HepG2 (cell line): ENCODE measurements at regions not wholly inside any gene's neighbourhood (a gene's known extent, or its start where the extent isn't known, plus 50 kb on each side); places are given as distances from the start of the nearest gene placed in this dataset.

Experiments
- FOXO1 ChIP-seq: sonication (generic); formaldehyde crosslinking; IDR thresholded peaks from 2 replicates; pipeline ENCODE4 v1.4.0; 2020; ENCODE audit warnings: missing genetic modification reagents
- MIER3 ChIP-seq: IDR thresholded peaks from 2 replicates; pipeline ENCODE4 v1.6.1; 2016; ENCODE audit warnings: missing compliant biosample characterization, borderline replicate concordance
- MXD4 ChIP-seq: IDR thresholded peaks from 2 replicates; pipeline ENCODE4 v1.6.1; 2016; ENCODE audit warnings: mild to moderate bottlenecking, missing biosample characterization, missing genetic modification reagents
- PHF5A ChIP-seq: IDR thresholded peaks from one replicate; pipeline ENCODE4 v1.6.1; 2018; ENCODE audit warnings: low read depth, missing genetic modification reagents; ENCODE audit not compliant: unreplicated experiment
- RAD51 ChIP-seq: fragments of 450-650 bp; IDR thresholded peaks from 2 replicates; pipeline ENCODE4 v1.6.1; 2016; ENCODE audit warnings: borderline replicate concordance
- RBFOX2 ChIP-seq: fragments of 200-400 bp; formaldehyde crosslinking; IDR thresholded peaks from 2 replicates; pipeline ENCODE4 v1.6.1; 2017; ENCODE audit warnings: low read depth, mild to moderate bottlenecking, low read length
- REXO4 ChIP-seq: sonication (generic); formaldehyde crosslinking; IDR thresholded peaks from 2 replicates; pipeline ENCODE4 v1.8.0; 2022; ENCODE audit warnings: missing genetic modification reagents, mild to moderate bottlenecking, borderline replicate concordance
- SMARCE1 ChIP-seq: fragments of 450-650 bp; IDR thresholded peaks from 2 replicates; pipeline ENCODE4 v1.6.1; 2017; ENCODE audit warnings: borderline replicate concordance
- SMYD3 ChIP-seq: sonication (generic); formaldehyde crosslinking; IDR thresholded peaks from 2 replicates; pipeline ENCODE4 v1.8.1; 2023; ENCODE audit warnings: mild to moderate bottlenecking, missing genetic modification reagents
- SRY ChIP-seq: sonication (generic); formaldehyde crosslinking; IDR thresholded peaks from 2 replicates; pipeline ENCODE4 v1.8.0; 2022; ENCODE audit warnings: mild to moderate bottlenecking, missing genetic modification reagents
- U2AF2 ChIP-seq: fragments of 200-400 bp; formaldehyde crosslinking; IDR thresholded peaks from 2 replicates; pipeline ENCODE4 v1.6.1; 2017; ENCODE audit warnings: low read depth, mild to moderate bottlenecking, low read length
- ZNF17 ChIP-seq: sonication (generic); formaldehyde crosslinking; IDR thresholded peaks from 2 replicates; pipeline ENCODE4 v1.5.0; 2020; ENCODE audit warnings: mild to moderate bottlenecking, missing genetic modification reagents
- ZNF777 ChIP-seq: sonication (generic); formaldehyde crosslinking; IDR thresholded peaks from 2 replicates; pipeline ENCODE4 v1.4.0; 2020; ENCODE audit warnings: missing genetic modification reagents
- ZNF780A ChIP-seq: sonication (generic); formaldehyde crosslinking; IDR thresholded peaks from 2 replicates; pipeline ENCODE4 v1.8.0; 2022; ENCODE audit warnings: mild to moderate bottlenecking, missing genetic modification reagents, moderate library complexity
- TF ChIP-seq, protein P1 (sequence below): sonication (generic); formaldehyde crosslinking; IDR thresholded peaks from 2 replicates; pipeline ENCODE4 v1.4.0; 2020; ENCODE audit warnings: missing genetic modification reagents, borderline replicate concordance
- TF ChIP-seq, protein P2 (sequence below): sonication (generic); formaldehyde crosslinking; IDR thresholded peaks from 2 replicates; pipeline ENCODE4 v1.8.0; 2023; ENCODE audit warnings: mild to moderate bottlenecking, missing genetic modification reagents
- TF ChIP-seq, protein P3 (sequence below): sonication (generic); formaldehyde crosslinking; IDR thresholded peaks from 2 replicates; pipeline ENCODE4 v1.8.1; 2023; ENCODE audit warnings: mild to moderate bottlenecking, moderate library complexity, missing genetic modification reagents
- TF ChIP-seq, protein P4 (sequence below): sonication (generic); formaldehyde crosslinking; IDR thresholded peaks from 2 replicates; pipeline ENCODE4 v1.4.0; 2020; ENCODE audit warnings: mild to moderate bottlenecking, low read depth, missing genetic modification reagents
- TF ChIP-seq, protein P5 (sequence below): sonication (generic); formaldehyde crosslinking; IDR thresholded peaks from 2 replicates; pipeline ENCODE4 v1.5.0; 2020; ENCODE audit warnings: missing genetic modification reagents, mild to moderate bottlenecking, borderline replicate concordance

DNA sequence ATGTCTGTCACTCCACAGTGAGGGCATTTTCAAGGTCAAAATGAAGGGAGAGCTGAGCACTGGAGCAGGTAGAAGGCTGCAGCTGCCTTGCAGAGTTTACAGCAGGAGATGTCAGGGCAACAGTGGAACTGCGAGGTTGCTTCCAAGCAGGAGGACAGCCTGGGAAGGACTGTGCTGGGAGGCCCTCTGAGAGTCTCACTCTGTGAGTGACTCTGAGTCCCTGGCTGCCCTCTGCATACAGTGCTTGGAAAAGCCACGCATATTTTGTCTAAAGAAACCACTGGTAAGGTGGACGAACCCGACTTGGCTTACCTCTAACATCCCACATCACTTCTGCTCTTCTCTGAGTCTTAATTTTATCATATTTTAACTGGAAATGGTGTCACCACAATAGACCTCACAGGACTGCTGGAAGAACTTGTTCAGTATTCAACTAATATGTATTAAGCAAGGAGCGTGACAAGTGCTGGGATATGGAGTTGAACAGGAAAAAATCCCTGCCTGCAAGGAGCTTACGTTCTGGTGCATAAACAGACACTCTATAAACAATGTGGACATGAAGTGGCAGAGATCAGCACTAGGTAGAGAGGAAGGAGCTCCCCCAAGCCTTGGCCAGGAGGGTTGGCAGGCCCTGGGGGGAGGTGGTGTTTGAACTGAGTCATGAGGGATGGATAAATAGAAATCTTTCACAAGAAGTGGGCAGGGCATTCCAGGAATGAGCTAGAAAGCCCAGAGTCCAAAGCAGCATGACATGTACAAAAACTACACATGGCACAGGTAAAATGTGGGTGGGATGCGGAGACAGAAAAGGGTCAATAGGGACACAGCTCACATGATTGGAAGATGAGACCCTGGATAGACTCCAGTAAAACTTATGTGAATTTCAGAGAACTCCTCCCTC, 64.0 kb upstream of the FOXE1 start (continued):
- TF ChIP-seq SRY (CRISPR knock-in tag), result no peak
- TF ChIP-seq PHF5A (CRISPR knock-in tag), result no peak
- TF ChIP-seq, protein P1, sequence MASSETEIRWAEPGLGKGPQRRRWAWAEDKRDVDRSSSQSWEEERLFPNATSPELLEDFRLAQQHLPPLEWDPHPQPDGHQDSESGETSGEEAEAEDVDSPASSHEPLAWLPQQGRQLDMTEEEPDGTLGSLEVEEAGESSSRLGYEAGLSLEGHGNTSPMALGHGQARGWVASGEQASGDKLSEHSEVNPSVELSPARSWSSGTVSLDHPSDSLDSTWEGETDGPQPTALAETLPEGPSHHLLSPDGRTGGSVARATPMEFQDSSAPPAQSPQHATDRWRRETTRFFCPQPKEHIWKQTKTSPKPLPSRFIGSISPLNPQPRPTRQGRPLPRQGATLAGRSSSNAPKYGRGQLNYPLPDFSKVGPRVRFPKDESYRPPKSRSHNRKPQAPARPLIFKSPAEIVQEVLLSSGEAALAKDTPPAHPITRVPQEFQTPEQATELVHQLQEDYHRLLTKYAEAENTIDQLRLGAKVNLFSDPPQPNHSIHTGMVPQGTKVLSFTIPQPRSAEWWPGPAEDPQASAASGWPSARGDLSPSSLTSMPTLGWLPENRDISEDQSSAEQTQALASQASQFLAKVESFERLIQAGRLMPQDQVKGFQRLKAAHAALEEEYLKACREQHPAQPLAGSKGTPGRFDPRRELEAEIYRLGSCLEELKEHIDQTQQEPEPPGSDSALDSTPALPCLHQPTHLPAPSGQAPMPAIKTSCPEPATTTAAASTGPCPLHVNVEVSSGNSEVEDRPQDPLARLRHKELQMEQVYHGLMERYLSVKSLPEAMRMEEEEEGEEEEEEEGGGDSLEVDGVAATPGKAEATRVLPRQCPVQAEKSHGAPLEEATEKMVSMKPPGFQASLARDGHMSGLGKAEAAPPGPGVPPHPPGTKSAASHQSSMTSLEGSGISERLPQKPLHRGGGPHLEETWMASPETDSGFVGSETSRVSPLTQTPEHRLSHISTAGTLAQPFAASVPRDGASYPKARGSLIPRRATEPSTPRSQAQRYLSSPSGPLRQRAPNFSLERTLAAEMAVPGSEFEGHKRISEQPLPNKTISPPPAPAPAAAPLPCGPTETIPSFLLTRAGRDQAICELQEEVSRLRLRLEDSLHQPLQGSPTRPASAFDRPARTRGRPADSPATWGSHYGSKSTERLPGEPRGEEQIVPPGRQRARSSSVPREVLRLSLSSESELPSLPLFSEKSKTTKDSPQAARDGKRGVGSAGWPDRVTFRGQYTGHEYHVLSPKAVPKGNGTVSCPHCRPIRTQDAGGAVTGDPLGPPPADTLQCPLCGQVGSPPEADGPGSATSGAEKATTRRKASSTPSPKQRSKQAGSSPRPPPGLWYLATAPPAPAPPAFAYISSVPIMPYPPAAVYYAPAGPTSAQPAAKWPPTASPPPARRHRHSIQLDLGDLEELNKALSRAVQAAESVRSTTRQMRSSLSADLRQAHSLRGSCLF, result no peak
- TF ChIP-seq MIER3, result peak; percentile 25; the same call in 1 of the 2 replicates
- TF ChIP-seq, protein P2, sequence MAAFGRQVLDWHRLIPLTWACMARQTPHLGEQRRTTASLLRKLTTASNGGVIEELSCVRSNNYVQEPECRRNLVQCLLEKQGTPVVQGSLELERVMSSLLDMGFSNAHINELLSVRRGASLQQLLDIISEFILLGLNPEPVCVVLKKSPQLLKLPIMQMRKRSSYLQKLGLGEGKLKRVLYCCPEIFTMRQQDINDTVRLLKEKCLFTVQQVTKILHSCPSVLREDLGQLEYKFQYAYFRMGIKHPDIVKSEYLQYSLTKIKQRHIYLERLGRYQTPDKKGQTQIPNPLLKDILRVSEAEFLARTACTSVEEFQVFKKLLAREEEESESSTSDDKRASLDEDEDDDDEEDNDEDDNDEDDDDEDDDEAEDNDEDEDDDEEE (CRISPR knock-in tag), result no peak
- TF ChIP-seq, protein P3, sequence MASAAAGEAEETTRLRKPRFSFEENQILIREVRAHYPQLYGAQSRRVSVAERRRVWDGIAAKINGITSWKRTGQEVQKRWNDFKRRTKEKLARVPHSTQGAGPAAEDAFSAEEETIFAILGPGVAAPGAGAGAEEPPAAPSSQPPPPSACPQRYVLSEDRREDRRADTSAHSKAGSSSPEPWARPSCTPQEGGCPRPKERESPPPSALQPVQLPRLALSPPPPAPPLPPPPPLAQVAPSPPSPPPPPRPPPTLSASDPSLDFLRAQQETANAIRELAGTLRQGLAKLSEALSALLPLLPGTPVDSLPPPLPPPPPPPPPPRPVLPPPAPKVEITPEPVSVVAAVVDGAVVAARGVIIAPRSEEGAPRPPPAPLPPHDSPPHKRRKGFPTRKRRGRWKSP (CRISPR knock-in tag), result no peak
- no peak for TF ChIP-seq REXO4 (CRISPR knock-in tag)
- TF ChIP-seq RBFOX2, result no peak
- TF ChIP-seq SMARCE1, result no peak
- no peak for TF ChIP-seq ZNF780A
- TF ChIP-seq, protein P4, sequence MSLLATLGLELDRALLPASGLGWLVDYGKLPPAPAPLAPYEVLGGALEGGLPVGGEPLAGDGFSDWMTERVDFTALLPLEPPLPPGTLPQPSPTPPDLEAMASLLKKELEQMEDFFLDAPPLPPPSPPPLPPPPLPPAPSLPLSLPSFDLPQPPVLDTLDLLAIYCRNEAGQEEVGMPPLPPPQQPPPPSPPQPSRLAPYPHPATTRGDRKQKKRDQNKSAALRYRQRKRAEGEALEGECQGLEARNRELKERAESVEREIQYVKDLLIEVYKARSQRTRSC (CRISPR knock-in tag), result no peak
- TF ChIP-seq, protein P5, sequence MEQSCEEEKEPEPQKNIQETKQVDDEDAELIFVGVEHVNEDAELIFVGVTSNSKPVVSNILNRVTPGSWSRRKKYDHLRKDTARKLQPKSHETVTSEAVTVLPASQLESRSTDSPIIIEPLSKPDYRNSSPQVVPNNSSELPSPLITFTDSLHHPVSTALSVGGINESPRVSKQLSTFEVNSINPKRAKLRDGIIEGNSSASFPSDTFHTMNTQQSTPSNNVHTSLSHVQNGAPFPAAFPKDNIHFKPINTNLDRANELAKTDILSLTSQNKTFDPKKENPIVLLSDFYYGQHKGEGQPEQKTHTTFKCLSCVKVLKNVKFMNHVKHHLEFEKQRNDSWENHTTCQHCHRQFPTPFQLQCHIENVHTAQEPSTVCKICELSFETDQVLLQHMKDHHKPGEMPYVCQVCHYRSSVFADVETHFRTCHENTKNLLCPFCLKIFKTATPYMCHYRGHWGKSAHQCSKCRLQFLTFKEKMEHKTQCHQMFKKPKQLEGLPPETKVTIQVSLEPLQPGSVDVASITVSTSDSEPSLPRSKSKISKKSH, result no peak
- TF ChIP-seq ZNF17 (CRISPR knock-in tag), result no peak
- TF ChIP-seq RAD51, result no peak
- no peak for TF ChIP-seq MXD4 (CRISPR knock-in tag)
- TF ChIP-seq U2AF2, result no peak
- TF ChIP-seq FOXO1 (CRISPR knock-in tag), result peak; percentile 51; the same call in 1 of the 2 replicates
- no peak for TF ChIP-seq ZNF777 (CRISPR knock-in tag)
- no peak for TF ChIP-seq SMYD3 (CRISPR knock-in tag)
